Stimulated activated CD8-positive, alpha-beta memory T cell treated with anti-CD3 and anti-CD28 coated beads, Interleukin-12 subunit alpha, Interleukin-12 subunit beta, amount 100 ng/mL, for 1 hour (primary cell): ENCODE measurements at regions not wholly inside any gene's neighbourhood (a gene's known extent, or its start where the extent isn't known, plus 50 kb on each side); places are given as distances from the start of the nearest gene placed in this dataset.

ENCODE experiments used
- DNase-seq: peaks from one replicate; pipeline ENCODE4 v3.0.0-alpha.2; 2020; ENCODE audit warnings: low read depth

DNA sequence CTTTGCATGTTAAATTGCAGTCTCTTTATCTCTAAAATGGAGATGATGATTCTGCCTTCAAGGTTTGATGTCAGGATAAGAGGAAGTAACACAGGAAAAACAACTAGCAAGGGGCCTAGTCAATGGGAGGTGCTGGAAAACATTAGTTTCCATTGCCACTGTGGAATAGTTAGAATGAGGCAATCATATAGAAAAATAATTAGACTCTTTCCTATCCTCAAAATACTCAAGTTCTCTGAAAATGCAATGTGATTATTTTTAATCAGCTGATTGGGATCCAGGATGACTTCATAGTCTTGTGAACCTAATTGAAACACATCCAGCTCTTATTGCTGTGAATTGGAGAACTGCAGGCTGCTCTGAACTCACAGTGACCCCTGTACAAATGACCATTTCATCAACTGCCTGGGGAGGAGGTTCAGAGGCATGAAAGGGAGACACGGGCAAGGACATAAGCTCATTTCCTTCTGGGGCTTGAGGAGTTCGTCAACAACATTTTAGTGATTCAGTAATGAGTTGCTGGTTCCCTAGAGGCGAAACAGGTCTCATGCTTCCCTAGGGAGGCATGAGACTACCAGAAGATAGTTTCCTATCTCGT lies 422.5 kb downstream of the LPIN1 start:
- DNase-seq = no peak

DNA sequence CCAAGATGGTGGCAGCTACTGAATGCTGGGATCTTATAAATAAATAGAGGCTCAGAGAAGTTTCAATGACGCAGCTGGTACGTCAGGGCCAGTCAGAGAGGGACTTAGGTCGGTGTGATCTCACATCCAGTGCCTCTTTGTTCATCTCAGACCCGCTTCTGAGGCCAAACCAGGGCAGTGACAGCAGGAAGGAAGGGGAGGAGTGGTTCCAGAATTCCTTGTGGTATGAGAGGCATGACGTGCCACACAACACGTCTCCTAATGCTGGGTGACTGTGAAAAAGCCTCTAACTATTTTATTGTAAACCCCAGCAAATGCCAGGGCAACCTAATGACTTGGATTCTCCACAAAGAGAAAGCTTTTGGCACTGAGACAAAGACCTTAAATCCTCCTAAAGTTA lies 423.3 kb downstream of the LPIN1 start:
- DNase-seq = no peak

GRCh38 chr2:12170121-12170520 lies 423.7 kb downstream of the LPIN1 start:
- DNase-seq = no peak

DNA sequence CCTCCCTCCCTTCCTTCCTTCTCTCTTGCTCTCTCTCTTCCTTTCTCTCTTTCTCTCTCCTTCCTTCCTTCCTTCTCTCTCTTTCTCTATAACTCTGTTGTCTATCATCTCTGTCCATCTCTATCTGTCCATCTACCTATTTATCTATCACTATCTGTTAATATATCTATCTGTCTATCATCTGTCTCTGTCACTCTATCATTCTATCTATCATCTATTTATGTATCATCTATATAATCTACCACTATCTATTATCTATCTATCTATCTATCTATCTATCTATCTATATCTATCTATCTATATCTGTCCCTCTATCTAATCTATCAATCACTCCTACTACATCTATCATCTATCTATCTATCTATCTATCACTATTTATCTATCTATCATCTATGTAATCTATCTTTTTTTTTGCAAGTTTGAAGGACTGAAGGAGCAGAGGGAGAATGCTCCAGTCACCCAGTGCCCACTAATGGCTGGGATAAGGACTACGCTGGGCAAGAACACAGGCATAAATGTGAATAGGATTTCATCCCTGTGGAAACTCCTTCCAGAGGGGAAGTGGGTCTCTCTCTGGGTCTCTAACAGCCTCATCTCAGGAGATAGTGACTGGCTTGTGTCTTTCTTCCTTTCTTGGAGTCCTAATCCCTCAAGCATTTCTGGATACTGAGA lies 427.0 kb downstream of the LPIN1 start:
- DNase-seq = no peak

DNA sequence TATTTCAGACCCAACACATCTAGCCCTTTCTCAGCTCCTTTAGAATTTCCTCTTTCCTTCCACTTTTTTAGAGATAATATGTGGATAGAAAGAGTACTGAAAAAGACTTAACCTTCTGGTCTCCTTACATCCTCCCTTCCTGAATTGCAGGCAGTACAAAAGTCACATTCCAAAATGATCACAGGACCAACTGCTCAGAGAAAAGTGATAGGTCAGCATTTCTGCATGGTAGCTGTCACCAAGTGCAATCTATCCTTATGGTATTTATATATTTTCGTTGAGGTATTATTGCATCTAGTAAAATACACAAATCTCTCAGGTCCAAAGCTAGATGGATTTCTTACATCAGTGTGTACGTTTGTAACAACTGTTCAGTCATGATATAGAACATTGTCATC lies 427.5 kb downstream of the LPIN1 start:
- DNase-seq = no peak

DNA sequence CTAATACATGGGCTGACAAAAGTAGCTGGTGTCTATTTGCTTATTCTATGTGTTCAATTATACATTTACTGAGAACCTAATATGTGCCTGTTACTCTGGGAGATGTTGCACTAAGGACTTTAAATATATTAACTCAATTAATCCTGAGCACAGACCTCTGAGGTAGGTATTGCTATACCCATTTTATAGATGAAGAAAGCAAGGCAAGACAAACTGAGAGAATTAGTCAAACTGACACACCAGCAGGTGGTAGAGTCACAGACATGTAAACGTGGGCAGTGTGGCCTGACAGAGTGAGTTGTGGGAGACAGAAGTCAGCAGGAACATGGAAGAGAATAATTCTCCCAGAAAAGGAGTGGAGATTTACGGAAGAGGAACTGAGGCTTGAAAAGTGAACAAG lies 428.9 kb downstream of the LPIN1 start:
- DNase-seq = no peak

DNA sequence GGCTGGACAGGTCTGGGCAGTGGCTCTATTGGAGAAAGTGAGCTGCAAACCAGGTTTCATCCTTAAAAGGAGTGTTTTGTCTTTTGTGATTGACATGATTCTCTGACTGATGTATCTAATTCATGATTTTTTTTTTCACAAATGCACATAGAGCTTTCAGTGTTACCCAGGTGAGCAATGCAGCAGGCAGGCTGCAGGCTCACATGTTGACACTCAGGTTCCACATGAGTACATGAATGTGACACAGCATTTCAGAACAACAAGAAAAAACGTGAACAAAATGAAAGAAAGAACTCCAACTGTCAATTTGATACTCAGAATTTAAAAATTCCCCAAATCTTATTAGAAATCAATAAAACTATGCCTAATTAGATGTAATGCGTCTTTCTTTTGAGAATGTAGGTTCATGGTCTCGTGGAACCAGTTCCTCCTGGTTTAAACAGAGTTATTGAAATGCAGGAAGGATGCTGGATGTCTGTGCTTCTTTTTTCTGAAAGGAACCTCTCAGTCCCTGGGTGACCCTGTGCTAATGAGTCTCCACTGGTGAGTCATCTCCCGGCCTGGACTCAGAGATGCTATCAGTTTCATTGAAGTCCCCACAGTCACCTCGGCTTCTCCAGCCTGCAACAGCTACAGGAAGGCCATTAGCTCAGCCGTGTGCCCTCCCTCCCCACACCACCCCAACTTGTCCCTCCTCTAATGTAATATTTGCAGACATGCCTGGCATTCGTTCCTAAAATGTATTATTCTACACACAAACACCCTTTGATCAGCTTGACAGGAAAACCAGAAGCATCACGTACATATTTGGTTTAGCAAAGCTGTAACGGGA lies 430.4 kb downstream of the LPIN1 start:
- DNase-seq = no peak

- DNase-seq = no peak
These were observed 431.2 kb downstream of the LPIN1 start for GRCh38 chr2:12177455-12178288.

GRCh38 chr2:12178289-12179080 lies 432.1 kb downstream of the LPIN1 start:
- DNase-seq = no peak

- DNase-seq = no peak
These were observed 433.6 kb downstream of the LPIN1 start for GRCh38 chr2:12180031-12180430.

- DNase-seq = no peak
These were observed 436.7 kb downstream of the LPIN1 start for GRCh38 chr2:12183032-12183645.

- no peak for DNase-seq
These were observed 446.3 kb downstream of the LPIN1 start for GRCh38 chr2:12192762-12193161.

DNA sequence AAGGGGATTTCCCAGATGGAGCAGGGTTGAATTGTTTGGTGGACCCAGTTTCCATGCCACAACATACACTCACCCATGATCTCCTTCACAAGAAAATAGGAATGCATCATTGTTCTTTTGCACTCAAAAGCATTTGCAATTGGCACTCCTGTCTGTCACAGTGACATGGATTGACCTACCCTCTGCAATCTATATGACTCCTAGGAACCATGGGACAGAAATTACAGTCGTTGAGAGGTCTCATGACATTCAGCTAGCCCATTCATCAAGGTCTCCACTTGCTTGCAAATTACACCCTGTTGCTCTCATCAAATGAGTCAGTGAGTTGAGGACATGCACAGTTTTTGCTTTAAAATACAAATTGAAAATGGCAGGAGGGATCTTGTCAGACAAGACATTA lies 448.5 kb downstream of the LPIN1 start:
- no peak for DNase-seq

- no peak for DNase-seq
These were observed 450.1 kb downstream of the LPIN1 start for GRCh38 chr2:12196495-12196894.

DNA sequence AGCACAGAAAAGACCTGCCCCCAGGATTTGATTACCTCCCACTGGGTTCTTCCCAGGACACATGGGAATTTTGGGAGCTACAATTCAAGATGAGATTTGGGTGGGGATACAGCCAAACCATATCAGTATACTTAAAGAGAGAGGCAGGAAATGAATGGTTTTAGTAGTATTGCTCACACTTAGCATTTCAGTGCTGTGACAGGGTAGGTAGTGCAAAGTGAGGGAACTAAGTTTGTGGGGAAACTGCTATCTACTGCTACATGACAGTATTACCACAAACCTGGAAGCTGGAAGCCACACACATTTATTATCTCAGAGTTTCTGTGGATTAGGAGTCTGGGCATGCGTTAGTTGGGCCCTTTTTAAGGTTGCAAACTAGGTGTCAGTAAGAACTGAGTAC lies 450.7 kb downstream of the LPIN1 start:
- no peak for DNase-seq

DNA sequence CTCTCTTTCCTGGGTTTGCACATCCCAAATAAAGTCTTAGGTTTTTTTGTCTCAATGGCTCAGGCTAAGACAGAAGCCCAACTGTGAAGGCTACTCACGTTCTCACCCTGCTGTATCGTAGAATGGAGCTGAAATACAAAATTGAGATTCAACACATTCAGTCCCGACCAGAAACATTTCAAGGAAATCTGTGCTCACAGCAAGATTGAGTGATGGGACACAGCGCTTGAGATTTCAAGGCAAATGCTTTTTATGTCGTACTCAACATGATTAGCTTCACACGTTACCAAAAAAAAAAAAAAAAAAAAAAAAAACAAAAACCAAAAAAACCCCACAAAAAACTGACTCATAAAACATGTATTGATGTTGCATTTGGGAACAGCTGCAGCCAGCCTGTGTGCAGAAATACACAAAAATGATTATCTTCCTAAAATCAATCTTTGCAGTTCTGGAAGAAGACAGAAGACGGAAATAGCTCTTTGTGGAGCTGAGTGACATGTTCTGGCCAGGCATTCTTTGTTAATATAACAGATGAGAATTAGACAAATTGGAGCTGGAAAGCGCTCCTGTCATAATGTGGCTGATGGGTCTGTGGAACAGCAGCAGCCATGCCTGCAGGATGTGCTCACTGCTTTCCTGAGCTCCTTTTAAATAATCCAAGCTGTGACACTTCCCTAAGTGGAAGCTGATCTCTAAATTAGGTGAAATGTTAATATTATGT lies 453.2 kb downstream of the LPIN1 start:
- DNase-seq = no peak

DNA sequence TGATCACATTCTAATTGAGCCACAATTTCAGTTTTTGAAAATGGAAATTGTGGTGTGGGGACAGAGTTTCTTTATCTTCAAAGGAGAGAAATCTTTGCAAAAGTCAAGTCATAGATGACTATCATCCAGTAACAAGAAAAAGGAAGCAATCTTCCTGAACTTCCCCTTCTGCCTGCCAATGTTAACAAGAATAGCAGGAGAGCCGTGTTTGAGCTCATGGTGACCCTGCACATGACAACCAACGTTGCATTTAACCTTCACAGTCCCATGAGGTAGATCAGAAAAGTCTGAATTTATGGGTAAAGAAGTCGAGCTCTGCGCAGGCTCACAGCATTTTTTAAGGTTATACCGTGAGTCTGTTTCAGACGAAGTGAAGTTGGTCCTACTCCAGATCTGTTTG lies 454.9 kb downstream of the LPIN1 start:
- DNase-seq = no peak

GRCh38 chr2:12202313-12203075 lies 456.1 kb downstream of the LPIN1 start:
- DNase-seq = no peak

GRCh38 chr2:12203528-12203927 lies 457.1 kb downstream of the LPIN1 start:
- DNase-seq = no peak

GRCh38 chr2:12205086-12205485 lies 458.7 kb downstream of the LPIN1 start:
- no peak for DNase-seq
